GM23338 (cell line): ENCODE measurements at regions not wholly inside any gene's neighbourhood (a gene's known extent, or its start where the extent isn't known, plus 50 kb on each side); places are given as distances from the start of the nearest gene placed in this dataset.

Experiments
- ATAC-seq: fragments of 200-7000 bp; cut with Tn5 transposase; 3 replicates; pipeline ENCODE4 v1.9.1; 2020
- DNase-seq: peaks from one replicate; pipeline ENCODE4 v3.0.0-alpha.2; 2015; ENCODE audit warnings: low spot score
- H2AFZ ChIP-seq: fragments of 200-600 bp; sonication (generic); 2 replicates; pipeline ENCODE4 v1.8.0; 2016; ENCODE audit warnings: antibody characterized with exemption, mild to moderate bottlenecking, moderate library complexity
- H3F3A ChIP-seq: fragments of 200-600 bp; sonication (generic); replicated peaks from 2 replicates; pipeline ENCODE4 v1.8.0; 2017; ENCODE audit warnings: antibody characterized with exemption, mixed run types, low read depth
- H3K27ac ChIP-seq: fragments of 200-600 bp; sonication (generic); 2 replicates; pipeline ENCODE4 v1.6.1; 2016; ENCODE audit warnings: low read depth
- H3K27me3 ChIP-seq: fragments of 200-600 bp; sonication (generic); 2 replicates; pipeline ENCODE4 v1.8.0; 2016; ENCODE audit warnings: mild to moderate bottlenecking, mixed run types, moderate library complexity; ENCODE audit not compliant: insufficient read depth
- H3K36me3 ChIP-seq: fragments of 200-600 bp; sonication (generic); 2 replicates; pipeline ENCODE4 v1.8.0; 2016; ENCODE audit warnings: mild to moderate bottlenecking; ENCODE audit not compliant: insufficient read depth
- H3K4me1 ChIP-seq: fragments of 200-600 bp; sonication (generic); 2 replicates; pipeline ENCODE4 v1.8.0; 2016; ENCODE audit warnings: mild to moderate bottlenecking, moderate library complexity; ENCODE audit not compliant: insufficient read depth
- H3K4me2 ChIP-seq: fragments of 200-600 bp; sonication (generic); 2 replicates; pipeline ENCODE4 v1.7.1; 2017; ENCODE audit warnings: mixed run types
- H3K4me3 ChIP-seq: fragments of 200-600 bp; sonication (generic); 2 replicates; pipeline ENCODE4 v1.6.1; 2016; ENCODE audit warnings: mixed run types
- H3K79me2 ChIP-seq: fragments of 200-600 bp; sonication (generic); replicated peaks from 2 replicates; pipeline ENCODE4 v1.8.0; 2017; ENCODE audit warnings: mild to moderate bottlenecking; ENCODE audit not compliant: insufficient read depth
- H3K9me2 ChIP-seq: fragments of 200-600 bp; sonication (generic); 2 replicates; pipeline ENCODE4 v1.8.0; 2017; ENCODE audit not compliant: insufficient read depth
- H4K20me1 ChIP-seq: fragments of 200-600 bp; sonication (generic); replicated peaks from 2 replicates; pipeline ENCODE4 v1.8.0; 2017; ENCODE audit warnings: mild to moderate bottlenecking; ENCODE audit not compliant: insufficient read depth
- H3K27ac Mint-ChIP-seq: 2 replicates; pipeline ENCODE4 v1.8.0; 2020; ENCODE audit warnings: inconsistent platforms, mild to moderate bottlenecking, moderate library complexity, mixed read lengths
- H3K27me3 Mint-ChIP-seq: 3 replicates; pipeline ENCODE4 v1.8.0; 2022; ENCODE audit warnings: low read depth, mild to moderate bottlenecking, moderate library complexity, mixed read lengths, inconsistent platforms; ENCODE audit not compliant: insufficient read depth, poor library complexity
- H3K36me3 Mint-ChIP-seq: 3 replicates; pipeline ENCODE4 v1.8.0; 2021; ENCODE audit warnings: low read depth, mild to moderate bottlenecking, inconsistent platforms, moderate library complexity, mixed read lengths
- H3K4me1 Mint-ChIP-seq: 3 replicates; pipeline ENCODE4 v1.8.0; 2020; ENCODE audit warnings: mild to moderate bottlenecking, inconsistent platforms, mixed read lengths
- H3K4me3 Mint-ChIP-seq: 3 replicates; pipeline ENCODE4 v1.8.0; 2021; ENCODE audit warnings: moderate library complexity, mild to moderate bottlenecking, inconsistent platforms, mixed read lengths
- H3K9me3 Mint-ChIP-seq: 3 replicates; pipeline ENCODE4 v1.8.0; 2020; ENCODE audit warnings: moderate library complexity, mild to moderate bottlenecking, inconsistent platforms, mixed read lengths
- EZH2 ChIP-seq: fragments of 200-600 bp; sonication (generic); IDR thresholded peaks from one replicate; pipeline ENCODE4 v1.8.0; 2017; ENCODE audit warnings: antibody characterized with exemption, mild to moderate bottlenecking, low read depth; ENCODE audit not compliant: unreplicated experiment
- EZH2phosphoT487 ChIP-seq: fragments of 200-600 bp; sonication (generic); IDR thresholded peaks from one replicate; pipeline ENCODE4 v1.8.1; 2018; ENCODE audit warnings: antibody characterized with exemption; ENCODE audit not compliant: unreplicated experiment
- JUNB ChIP-seq: IDR thresholded peaks from one replicate; pipeline ENCODE4 v1.6.1; 2016; ENCODE audit warnings: antibody characterized with exemption; ENCODE audit not compliant: unreplicated experiment
- NANOG ChIP-seq: IDR thresholded peaks from 2 replicates; pipeline ENCODE4 v1.6.1; 2016; ENCODE audit warnings: antibody characterized with exemption, borderline replicate concordance
- ZNF114 ChIP-seq: fragments of 250-450 bp; sonication (Bioruptor Pico); IDR thresholded peaks from 2 replicates; pipeline ENCODE4 v1.5.0; 2020; ENCODE audit warnings: mild to moderate bottlenecking, moderate library complexity
- ZNF331 ChIP-seq: fragments of 250-450 bp; sonication (Bioruptor Pico); IDR thresholded peaks from 2 replicates; pipeline ENCODE4 v1.5.0; 2020; ENCODE audit warnings: low read depth, mild to moderate bottlenecking, moderate library complexity
- TF ChIP-seq, protein P1 (sequence below), 2 experiments: fragments of 200-600 bp in 1 of 2; sonication (generic) in 1 of 2; conservative IDR thresholded peaks; 2 replicates each; pipeline versions ENCODE4 v1.5.1 to v1.6.1; 2016 to 2017; ENCODE audit warnings: antibody characterized with exemption in 2 of 2, low read depth in 2 of 2, mild to moderate bottlenecking in 2 of 2, moderate library complexity in 1 of 2
- TF ChIP-seq, protein P2 (sequence below): IDR thresholded peaks from 2 replicates; pipeline ENCODE4 v1.6.1; 2016; ENCODE audit warnings: antibody characterized with exemption
- TF ChIP-seq, protein P3 (sequence below): IDR thresholded peaks from one replicate; pipeline ENCODE4 v1.6.1; 2018; ENCODE audit warnings: antibody characterized with exemption; ENCODE audit not compliant: unreplicated experiment

GRCh38 chr10:29757551-29758297 lies 123.0 kb upstream of the SVIL start:
- Histone ChIP-seq H3K9me2 (0 out of 2 replicates have a peak, but pooled peaks cover 9% of the 10 kb centered on the region), H3K4me3 (no peak overlapping the region), H3K27me3 (no peaks in the 10 kb centered on the region), H3K4me1 (peaks cover 13% of the 10 kb centered on the region), H3K4me2 (no peak overlapping the region), H2AFZ (0 out of 2 replicates have a peak overlapping the region, but pooled peaks have one; percentile 56), H3K79me2 (no peaks in the 10 kb centered on the region), H3K36me3 (no peaks in the 10 kb centered on the region), H4K20me1 (no peaks in the 10 kb centered on the region), H3K27ac (no peak overlapping the region), H3F3A (no peaks in the 10 kb centered on the region)
- Mint-ChIP-seq H3K27ac (no peak overlapping the region), H3K4me3 (no peak overlapping the region), H3K9me3 (no peaks in the 10 kb centered on the region), H3K27me3 (peaks cover 2% of the 10 kb centered on the region), H3K36me3 (no peaks in the 10 kb centered on the region), H3K4me1 (peaks cover 33% of the 10 kb centered on the region)
- ATAC-seq (no peak), DNase-seq (no peak)
- TF ChIP-seq, protein P1, sequence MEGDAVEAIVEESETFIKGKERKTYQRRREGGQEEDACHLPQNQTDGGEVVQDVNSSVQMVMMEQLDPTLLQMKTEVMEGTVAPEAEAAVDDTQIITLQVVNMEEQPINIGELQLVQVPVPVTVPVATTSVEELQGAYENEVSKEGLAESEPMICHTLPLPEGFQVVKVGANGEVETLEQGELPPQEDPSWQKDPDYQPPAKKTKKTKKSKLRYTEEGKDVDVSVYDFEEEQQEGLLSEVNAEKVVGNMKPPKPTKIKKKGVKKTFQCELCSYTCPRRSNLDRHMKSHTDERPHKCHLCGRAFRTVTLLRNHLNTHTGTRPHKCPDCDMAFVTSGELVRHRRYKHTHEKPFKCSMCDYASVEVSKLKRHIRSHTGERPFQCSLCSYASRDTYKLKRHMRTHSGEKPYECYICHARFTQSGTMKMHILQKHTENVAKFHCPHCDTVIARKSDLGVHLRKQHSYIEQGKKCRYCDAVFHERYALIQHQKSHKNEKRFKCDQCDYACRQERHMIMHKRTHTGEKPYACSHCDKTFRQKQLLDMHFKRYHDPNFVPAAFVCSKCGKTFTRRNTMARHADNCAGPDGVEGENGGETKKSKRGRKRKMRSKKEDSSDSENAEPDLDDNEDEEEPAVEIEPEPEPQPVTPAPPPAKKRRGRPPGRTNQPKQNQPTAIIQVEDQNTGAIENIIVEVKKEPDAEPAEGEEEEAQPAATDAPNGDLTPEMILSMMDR (conservative IDR thresholded peaks at IDR 0.05; ENCODE audit: low read depth in 2 of 2): no peak
- TF ChIP-seq NANOG (no peak), JUNB (no peak), EZH2phosphoT487 (no peak), EZH2 (no peak), ZNF114 (CRISPR knock-in tag) (no peak), ZNF331 (CRISPR knock-in tag) (no peak)
- TF ChIP-seq, protein P2, sequence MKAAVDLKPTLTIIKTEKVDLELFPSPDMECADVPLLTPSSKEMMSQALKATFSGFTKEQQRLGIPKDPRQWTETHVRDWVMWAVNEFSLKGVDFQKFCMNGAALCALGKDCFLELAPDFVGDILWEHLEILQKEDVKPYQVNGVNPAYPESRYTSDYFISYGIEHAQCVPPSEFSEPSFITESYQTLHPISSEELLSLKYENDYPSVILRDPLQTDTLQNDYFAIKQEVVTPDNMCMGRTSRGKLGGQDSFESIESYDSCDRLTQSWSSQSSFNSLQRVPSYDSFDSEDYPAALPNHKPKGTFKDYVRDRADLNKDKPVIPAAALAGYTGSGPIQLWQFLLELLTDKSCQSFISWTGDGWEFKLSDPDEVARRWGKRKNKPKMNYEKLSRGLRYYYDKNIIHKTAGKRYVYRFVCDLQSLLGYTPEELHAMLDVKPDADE: no peak
- TF ChIP-seq, protein P3, sequence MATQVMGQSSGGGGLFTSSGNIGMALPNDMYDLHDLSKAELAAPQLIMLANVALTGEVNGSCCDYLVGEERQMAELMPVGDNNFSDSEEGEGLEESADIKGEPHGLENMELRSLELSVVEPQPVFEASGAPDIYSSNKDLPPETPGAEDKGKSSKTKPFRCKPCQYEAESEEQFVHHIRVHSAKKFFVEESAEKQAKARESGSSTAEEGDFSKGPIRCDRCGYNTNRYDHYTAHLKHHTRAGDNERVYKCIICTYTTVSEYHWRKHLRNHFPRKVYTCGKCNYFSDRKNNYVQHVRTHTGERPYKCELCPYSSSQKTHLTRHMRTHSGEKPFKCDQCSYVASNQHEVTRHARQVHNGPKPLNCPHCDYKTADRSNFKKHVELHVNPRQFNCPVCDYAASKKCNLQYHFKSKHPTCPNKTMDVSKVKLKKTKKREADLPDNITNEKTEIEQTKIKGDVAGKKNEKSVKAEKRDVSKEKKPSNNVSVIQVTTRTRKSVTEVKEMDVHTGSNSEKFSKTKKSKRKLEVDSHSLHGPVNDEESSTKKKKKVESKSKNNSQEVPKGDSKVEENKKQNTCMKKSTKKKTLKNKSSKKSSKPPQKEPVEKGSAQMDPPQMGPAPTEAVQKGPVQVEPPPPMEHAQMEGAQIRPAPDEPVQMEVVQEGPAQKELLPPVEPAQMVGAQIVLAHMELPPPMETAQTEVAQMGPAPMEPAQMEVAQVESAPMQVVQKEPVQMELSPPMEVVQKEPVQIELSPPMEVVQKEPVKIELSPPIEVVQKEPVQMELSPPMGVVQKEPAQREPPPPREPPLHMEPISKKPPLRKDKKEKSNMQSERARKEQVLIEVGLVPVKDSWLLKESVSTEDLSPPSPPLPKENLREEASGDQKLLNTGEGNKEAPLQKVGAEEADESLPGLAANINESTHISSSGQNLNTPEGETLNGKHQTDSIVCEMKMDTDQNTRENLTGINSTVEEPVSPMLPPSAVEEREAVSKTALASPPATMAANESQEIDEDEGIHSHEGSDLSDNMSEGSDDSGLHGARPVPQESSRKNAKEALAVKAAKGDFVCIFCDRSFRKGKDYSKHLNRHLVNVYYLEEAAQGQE: no peak
